Esophagus muscularis mucosa (tissue), 3 donors: ENCODE measurements at regions not wholly inside any gene's neighbourhood (a gene's known extent, or its start where the extent isn't known, plus 50 kb on each side); places are given as distances from the start of the nearest gene placed in this dataset.

Source experiments
- CTCF ChIP-seq, 3 experiments: fragments of 200-600 bp in 2 of 3; fragments of 450-650 bp in 1 of 3; sonication (generic) in 2 of 3; IDR thresholded peaks; one replicate each; pipeline ENCODE4 v1.5.1; 2017 to 2019; ENCODE audit warnings: antibody characterized with exemption in 3 of 3, mild to moderate bottlenecking in 2 of 3, moderate library complexity in 1 of 3
- POLR2A ChIP-seq: fragments of 450-650 bp; IDR thresholded peaks from one replicate; pipeline ENCODE4 v1.6.1; 2017; ENCODE audit warnings: antibody characterized with exemption, moderate library complexity, mild to moderate bottlenecking, low read depth

- TF ChIP-seq CTCF (IDR thresholded peaks at IDR 0.05) (no peak), POLR2A (no peak)
Observed at GRCh38 chr4:38400946-38401345, 263.1 kb upstream of the KLF3 start.
